Lung (tissue), 11 donors: ENCODE measurements at regions not wholly inside any gene's neighbourhood (a gene's known extent, or its start where the extent isn't known, plus 50 kb on each side); places are given as distances from the start of the nearest gene placed in this dataset.
A peak's percentile ranks its signal among the peaks of the same experiment; 100 is the strongest.

ENCODE experiments used
- ATAC-seq: fragments of 200-7000 bp; cut with Tn5 transposase; one replicate; pipeline ENCODE4 v1.9.1; 2020; ENCODE audit warnings: moderate number of reproducible peaks; ENCODE audit not compliant: insufficient read depth, low FRiP score
- DNase-seq, 3 donors: peaks; one replicate each; pipeline ENCODE4 v3.0.0-alpha.2; 2013 to 2017
- H3K27ac ChIP-seq, 2 donors: one replicate each; pipeline ENCODE4 v1.5.1; 2013; ENCODE audit warnings: mild to moderate bottlenecking in 2 of 2, moderate library complexity in 2 of 2, control low read depth in 1 of 2, inconsistent platforms in 1 of 2, low read depth in 1 of 2, low read length in 1 of 2
- H3K27me3 ChIP-seq, 3 donors: one replicate each; pipeline ENCODE4 v1.5.1; 2013; ENCODE audit warnings: low read length in 2 of 3; ENCODE audit not compliant: control insufficient read depth in 3 of 3, insufficient read depth in 3 of 3
- H3K36me3 ChIP-seq, 4 donors: one replicate each; pipeline ENCODE4 v1.5.1; 2013; ENCODE audit warnings: low read length in 4 of 4, mild to moderate bottlenecking in 1 of 4, moderate library complexity in 1 of 4; ENCODE audit not compliant: control insufficient read depth in 4 of 4, insufficient read depth in 4 of 4
- H3K4me1 ChIP-seq, 5 donors: one replicate each; pipeline ENCODE4 v1.5.1; 2013; ENCODE audit warnings: low read length in 5 of 5, mild to moderate bottlenecking in 2 of 5, moderate library complexity in 1 of 5; ENCODE audit not compliant: control insufficient read depth in 5 of 5, insufficient read depth in 5 of 5
- H3K4me3 ChIP-seq: one replicate; pipeline ENCODE4 v1.5.1; 2013; ENCODE audit warnings: mild to moderate bottlenecking, control low read depth, moderate library complexity
- H3K9ac ChIP-seq, 2 donors: one replicate each; pipeline ENCODE4 v1.5.1; 2013; ENCODE audit warnings: low read length in 2 of 2, control low read depth in 1 of 2; ENCODE audit not compliant: insufficient read depth in 1 of 2
- H3K9me3 ChIP-seq, 4 donors: one replicate each; pipeline ENCODE4 v1.5.1; 2013; ENCODE audit warnings: low read length in 3 of 4, mild to moderate bottlenecking in 1 of 4, moderate library complexity in 1 of 4; ENCODE audit not compliant: control insufficient read depth in 4 of 4, insufficient read depth in 3 of 4
- CTCF ChIP-seq: IDR thresholded peaks from 2 replicates; pipeline ENCODE4 v1.5.1; 2012; ENCODE audit warnings: mild to moderate bottlenecking; ENCODE audit errors: control extremely low read depth, extremely low read depth
- WGBS, 2 donors: extraction: QIAGEN DNeasy Blood & Tissue Kit; methylation state at CpG; one replicate each; pipeline ENCODE4 v1.1.7; 2013; 5-methylcytosine and 5-hydroxymethylcytosine counted together
- donor health status: control.
- donor health status: control.
- donor health status: Bipolar disorder and iron deficiency.
- donor health status: healthy.
- donor health status: DM: yes; HTN: yes; CAD: no.

- 73 to 77% methylated on average over 2 of the region's 2 CpGs for WGBS, 2 donors
- no peaks in the 10 kb centered on the region for H3K36me3 ChIP-seq
- ATAC-seq (no peak), DNase-seq (no peak)
- H3K27me3 ChIP-seq: no peaks in the 10 kb centered on the region
- no peak overlapping the region for H3K9ac ChIP-seq
- no peak for TF ChIP-seq CTCF
- no peaks in the 10 kb centered on the region for H3K9me3 ChIP-seq
- no peaks in the 10 kb centered on the region for H3K4me1 ChIP-seq
- no peak overlapping the region for H3K4me3 ChIP-seq
- H3K27ac ChIP-seq: no peak overlapping the region
These were observed 584.8 kb downstream of the HINT1 start for GRCh38 chr5:130580264-130580663.

GRCh38 chr5:130578354-130578753, 586.7 kb downstream of the HINT1 start:
- no peaks in the 10 kb centered on the region for H3K27me3 ChIP-seq
- no peak overlapping the region for H3K9ac ChIP-seq
- TF ChIP-seq CTCF: no peak
- H3K4me1 ChIP-seq: no peaks in the 10 kb centered on the region
- H3K27ac ChIP-seq: no peak overlapping the region
- ATAC-seq: no peak
- H3K36me3 ChIP-seq: no peaks in the 10 kb centered on the region
- H3K9me3 ChIP-seq: no peaks in the 10 kb centered on the region
- DNase-seq: no peak
- H3K4me3 ChIP-seq: no peak overlapping the region

- Histone ChIP-seq H3K36me3 (no peaks in the 10 kb centered on the region), H3K27ac (no peak overlapping the region), H3K27me3 (no peaks in the 10 kb centered on the region), H3K9me3 (no peaks in the 10 kb centered on the region), H3K4me1 (no peaks in the 10 kb centered on the region), H3K9ac (no peak overlapping the region), H3K4me3 (no peak overlapping the region)
- peak in 1 of 3 donors; percentile 30 for DNase-seq
- ATAC-seq: no peak
- no peak for TF ChIP-seq CTCF
These were observed 594.0 kb downstream of the HINT1 start for GRCh38 chr5:130571076-130571475.

- Histone ChIP-seq H3K36me3 (no peaks in the 10 kb centered on the region), H3K4me3 (no peak overlapping the region), H3K9ac (no peak overlapping the region), H3K27me3 (no peaks in the 10 kb centered on the region), H3K9me3 (no peaks in the 10 kb centered on the region), H3K4me1 (no peaks in the 10 kb centered on the region), H3K27ac (no peak overlapping the region)
- ATAC-seq (no peak), DNase-seq (no peak)
- TF ChIP-seq CTCF: no peak
- WGBS, 2 donors: 66 to 88% methylated on average over 1 of the region's 1 CpG
These were observed 596.3 kb downstream of the HINT1 start for GRCh38 chr5:130568791-130569190.
